GM18499 (cell line): ENCODE measurements at regions not wholly inside any gene's neighbourhood (a gene's known extent, or its start where the extent isn't known, plus 50 kb on each side); places are given as distances from the start of the nearest gene placed in this dataset.

Experiments
- ATAC-seq: cut with Tn5 transposase; IDR thresholded peaks from one replicate; pipeline ENCODE4 v1.9.1; 2021; ENCODE audit warnings: moderate number of reproducible peaks; ENCODE audit not compliant: insufficient read depth, unreplicated experiment

DNA sequence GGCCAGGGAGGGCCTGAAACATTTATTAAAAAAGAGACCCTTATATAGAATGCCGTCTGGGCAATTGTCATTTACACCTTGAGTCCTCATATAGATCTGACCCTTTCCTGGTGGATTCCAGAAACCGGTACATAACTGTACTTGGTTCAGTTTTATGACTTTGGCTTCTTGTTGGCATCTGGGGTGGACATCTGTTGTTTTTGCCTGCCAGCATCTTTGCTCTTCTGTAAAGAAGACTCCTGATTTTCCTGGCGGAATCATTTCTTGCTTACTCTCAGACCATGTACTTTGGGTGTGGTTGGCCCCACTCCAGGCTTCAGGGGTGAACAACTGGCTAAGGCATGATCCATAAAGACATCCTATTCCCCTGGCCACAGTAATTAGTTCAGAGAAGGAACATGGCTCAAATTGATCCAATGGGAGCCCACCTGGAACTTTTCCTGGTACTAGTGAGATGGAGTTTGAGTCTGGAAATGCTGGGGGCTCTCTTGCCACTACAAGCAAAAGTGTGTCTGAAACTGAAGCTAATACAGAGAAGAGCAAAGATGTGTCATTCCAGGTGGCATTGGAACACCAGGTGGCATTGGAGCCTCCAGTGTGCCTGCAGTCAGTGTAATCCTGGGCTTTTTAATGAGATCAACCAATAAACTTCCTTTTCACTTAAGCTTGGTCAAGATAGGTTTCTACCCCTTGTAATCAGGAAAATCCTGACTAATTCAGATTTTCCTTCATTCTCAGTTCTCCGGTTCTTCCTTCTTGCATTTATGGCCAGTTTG lies 332.5 kb upstream of the CAMK1G start:
- no peak for ATAC-seq

DNA sequence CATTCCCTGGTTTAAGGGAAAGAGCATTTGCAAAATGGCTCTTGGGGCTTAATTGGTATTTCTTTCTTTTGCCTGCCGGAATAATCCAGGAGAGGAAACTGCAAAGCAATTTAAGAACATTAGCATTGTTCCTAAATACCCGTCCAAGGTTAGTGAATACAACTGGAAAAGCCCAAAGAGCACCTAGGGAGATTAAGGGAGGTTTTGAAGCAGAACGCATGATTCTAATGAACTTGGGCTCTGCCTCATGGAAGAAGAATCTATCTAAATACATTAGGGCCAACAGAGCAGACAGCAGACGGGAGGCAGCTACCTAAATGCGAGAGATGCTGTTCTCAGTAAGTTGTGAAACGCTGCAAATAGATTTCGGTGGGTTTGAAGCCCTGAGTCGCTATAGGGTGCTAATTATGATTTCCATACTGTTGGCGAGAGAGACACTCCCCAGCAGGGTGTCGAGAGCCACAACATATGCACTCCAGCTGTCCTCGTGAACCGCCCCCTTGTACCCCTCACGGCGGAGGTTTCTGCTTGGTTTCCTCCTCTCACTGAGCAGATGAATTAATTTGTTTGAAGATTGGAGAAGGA lies 326.7 kb upstream of the CAMK1G start:
- ATAC-seq, result no peak

DNA sequence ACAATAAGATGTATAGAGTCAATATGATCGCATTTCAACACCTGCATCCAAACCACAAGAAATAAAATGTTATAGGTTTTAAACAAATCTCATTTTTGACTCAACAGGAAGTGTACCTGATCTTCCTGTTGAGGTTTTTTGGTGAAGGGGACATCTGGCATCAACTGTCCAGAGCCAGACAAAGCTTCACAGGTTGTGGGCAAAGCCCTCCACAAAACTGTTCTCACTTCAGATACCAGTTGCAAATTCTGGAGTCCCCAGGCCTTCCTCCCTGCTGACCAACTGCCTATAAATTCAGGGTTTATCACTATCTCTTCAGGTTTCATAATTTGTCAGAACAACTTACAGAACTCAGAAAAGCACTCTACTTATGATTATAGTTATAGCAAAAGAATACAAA lies 326.1 kb upstream of the CAMK1G start:
- no peak for ATAC-seq

DNA sequence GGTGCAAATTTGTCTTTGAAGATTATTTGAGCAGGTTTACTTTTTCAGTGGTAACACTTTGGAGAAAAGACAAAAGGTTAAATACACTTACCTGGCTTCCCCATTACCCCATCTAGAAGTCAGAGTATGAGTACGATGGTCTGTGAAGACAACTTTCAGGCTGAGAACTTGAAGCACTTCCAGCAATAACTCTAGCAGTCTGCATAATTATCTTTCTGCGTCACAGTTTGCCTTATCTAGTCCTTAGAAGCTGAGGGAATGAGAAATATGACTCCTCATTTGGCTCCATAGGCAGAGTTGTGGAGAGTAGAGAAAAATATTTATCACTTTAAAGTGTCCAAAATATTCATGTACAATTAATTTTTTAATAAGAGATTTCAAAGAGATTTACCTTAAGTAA lies 323.4 kb upstream of the CAMK1G start:
- ATAC-seq, result no peak

DNA sequence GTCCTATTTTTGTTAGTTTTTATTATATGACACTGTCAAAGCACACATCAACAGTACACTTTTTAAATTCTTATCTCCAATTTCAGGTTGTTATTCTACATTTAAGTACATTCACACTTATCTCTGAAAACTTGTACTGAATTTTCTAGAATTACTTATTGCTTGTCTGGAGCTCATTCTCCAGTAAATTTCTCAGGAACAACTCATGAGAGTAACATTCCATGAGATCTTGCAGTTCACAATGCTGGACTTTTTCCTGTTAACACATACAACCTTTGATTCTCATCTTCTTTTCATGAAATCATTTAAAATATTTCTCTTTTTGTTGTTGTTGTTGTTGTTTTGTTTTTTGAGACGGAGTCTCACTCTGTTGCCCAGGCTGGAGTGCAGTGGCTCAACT lies 320.9 kb upstream of the CAMK1G start:
- ATAC-seq, result no peak

DNA sequence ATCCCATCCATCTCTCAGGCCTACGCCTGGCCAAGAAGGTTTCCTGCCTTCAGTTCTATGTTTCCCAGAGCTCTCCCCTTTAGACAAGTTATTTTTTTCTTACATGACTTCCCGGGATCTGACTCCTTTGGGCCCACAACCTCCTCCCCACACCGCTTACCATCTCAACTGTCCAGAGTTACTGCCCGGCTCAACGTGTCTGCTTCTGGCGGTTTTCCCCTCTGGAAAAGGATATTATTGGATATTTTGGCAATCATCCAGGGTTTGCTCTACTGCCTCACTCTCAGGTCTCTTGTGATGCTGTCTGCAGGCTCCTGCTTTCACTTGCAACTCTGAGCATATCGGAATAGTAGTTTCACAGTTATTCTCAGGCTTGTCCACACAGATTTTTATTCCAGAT lies 318.2 kb upstream of the CAMK1G start:
- no peak for ATAC-seq

DNA sequence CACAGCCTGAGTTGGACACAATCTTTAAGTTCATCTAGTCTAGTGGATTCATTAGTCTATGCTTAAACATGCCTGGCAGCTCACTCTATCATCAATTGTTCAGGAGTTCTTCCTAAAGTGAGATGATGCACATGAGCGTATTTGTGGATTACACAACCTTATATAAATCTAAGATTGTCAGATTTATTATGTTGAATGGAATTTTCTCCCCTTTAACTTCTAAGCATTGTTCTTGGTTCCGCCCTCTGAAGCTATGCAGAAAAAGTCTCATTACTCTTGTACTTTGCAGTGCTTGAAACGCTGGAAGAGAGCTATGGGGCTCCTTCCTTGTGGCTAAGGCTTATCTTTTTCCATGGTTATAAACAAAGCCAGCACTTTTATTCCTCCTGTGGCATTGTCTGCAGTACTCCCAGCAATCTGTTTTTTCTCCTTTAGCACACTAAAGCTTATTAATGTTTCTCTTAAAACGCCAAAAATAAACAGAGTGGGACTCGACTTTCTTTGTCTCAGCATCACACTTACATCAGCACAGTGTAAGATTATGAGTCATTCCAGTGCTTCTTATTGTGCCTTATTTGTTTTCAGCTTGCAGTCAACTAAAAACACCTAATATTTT lies 316.8 kb upstream of the CAMK1G start:
- ATAC-seq, result no peak

DNA sequence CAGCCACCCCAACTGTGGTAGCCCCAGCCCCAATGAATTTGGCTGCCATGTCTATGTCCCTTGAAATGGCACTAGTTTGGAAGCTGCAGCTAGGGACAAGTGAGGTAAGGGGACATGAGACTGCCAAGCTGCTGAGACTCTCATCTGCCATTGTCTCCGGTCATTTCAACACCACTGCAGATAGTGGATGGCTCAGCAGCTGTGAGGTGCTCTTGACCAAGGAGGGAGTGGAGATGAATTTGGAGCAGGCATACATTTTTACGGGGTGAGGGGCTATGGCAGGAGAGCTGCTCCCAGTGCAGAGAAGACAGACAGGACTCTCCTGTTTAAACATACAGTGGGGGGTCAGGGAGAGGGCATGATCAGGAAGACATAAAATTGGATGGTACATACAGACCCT lies 315.5 kb upstream of the CAMK1G start:
- no peak for ATAC-seq

DNA sequence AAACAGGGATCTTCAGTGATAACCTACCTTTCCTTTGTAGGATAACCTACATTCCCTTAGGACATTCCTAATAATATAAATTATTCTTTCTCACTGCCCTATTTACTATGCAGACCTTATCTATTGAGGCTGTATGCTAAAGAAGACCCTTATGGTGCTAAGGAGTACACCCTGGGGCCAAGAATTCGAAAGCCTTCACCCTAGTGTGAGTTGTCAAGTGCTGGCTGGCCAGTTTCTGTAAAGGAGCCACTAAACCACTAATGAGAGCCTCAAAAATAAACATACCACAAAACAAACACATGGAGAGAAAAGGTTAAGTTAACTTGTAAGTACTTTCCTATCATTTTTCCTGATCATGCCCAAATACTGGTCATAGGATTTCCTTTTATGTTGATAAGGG lies 315.0 kb upstream of the CAMK1G start:
- no peak for ATAC-seq

DNA sequence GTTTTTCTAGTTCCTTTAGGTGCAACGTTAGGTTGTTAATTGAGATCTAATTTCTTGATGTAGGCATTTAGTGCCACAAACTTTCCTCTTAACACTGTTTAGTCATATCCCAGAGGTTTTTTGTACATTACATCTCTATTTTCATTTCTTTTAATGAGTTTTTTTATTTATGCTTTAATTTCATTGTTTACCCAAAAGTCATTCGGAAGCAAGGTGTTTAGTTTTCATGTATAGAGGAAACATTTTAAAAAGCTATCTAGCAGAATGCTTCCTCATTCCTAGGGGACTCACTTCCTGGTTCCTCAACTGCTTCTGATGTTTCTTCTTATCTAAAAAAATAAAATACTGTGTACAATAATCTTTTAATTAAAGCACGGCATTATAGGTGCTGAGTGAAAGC lies 307.2 kb upstream of the CAMK1G start:
- no peak for ATAC-seq

DNA sequence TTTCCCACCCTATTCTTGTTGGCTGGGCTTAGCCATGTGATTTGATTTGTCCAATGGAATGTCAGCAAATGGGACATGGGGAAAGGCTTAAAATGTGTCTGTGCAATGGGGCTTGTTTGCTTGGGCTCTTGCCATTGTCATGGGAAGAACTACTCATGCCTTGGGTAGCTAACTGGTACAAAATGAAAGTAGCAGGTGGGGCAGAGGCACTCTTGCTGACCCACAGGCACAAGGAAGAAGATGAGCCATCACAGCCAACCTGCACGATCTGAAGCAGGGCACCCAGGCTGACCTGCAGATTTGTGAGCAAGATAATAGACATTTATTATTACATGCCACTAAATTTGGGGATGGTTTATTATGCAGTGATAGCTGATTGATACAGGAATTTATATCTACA lies 305.9 kb upstream of the CAMK1G start:
- ATAC-seq, result no peak

DNA sequence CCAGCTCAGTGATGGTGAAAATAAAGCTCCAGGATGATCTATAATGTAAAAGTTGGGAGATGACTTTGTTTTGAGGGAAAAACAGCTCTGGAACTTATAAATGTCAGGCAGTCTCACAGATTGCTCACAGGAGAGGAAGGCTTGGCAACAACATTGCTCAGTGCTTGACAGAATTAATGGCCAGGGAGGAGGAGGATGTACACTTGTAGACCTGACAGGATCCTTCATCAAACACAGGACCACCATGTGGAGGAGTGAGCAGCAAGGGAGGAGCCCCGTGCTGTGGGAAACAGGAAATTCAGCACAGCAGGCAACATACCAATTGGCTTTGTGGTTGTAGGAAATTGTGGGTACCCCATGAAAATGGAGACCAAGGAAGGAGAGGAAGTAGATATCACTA lies 291.8 kb upstream of the CAMK1G start:
- no peak for ATAC-seq

DNA sequence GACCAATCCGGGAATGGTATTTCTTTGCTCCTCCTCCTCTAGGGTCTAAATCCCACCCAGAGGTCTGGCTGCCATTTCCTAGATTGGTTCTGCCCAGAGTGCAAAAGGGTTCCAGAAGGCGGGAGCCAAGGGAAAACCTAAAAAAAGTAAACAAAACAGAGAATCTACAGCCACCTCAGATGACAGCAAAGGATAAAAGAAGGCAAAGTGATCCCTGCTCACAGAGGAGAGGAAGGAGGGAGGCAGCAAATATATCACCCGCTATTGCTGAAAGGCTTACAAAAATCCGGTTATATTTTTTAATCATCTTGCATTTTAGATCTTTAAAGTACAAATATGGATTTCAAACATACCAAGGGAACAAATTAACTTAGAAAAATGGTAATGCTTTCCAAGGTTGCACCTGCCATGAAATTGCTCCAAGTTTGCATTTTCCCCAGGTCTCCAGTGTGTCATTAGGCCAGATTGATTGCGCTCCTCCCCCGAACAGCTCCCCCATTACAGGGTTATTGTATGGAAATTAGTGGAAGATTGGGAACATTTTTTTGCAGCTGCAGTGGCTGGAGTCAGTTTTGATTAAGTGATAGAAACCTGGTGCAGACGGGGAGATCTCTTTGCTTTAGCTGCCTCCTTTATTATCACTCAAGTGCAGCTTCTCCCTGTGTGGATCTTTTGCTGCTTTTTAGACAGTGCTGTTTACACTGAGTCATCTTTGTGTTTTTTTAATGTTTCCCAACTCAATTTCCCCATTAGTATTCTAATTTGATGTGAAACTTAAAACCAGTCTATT lies 280.5 kb upstream of the CAMK1G start:
- ATAC-seq, result no peak

DNA sequence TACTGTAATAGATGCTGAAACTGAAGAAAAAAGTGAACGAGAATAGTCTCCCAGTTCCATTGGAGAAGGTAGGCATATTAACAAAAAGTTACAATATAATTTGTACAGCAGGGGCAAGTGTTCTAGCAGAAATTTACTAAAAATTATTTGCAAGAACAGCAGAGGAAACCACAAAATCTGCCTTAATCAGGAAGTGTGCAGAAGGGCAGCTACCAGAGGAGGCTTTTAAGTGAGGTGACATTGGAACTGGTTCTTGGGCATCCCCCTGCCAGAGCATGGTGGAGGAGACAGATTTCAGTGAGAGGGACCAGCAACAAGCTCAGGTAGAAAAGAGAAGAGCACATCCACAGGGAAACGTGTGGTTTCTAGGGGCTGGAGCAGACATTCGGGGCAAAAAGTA lies 279.3 kb upstream of the CAMK1G start:
- ATAC-seq, result no peak

DNA sequence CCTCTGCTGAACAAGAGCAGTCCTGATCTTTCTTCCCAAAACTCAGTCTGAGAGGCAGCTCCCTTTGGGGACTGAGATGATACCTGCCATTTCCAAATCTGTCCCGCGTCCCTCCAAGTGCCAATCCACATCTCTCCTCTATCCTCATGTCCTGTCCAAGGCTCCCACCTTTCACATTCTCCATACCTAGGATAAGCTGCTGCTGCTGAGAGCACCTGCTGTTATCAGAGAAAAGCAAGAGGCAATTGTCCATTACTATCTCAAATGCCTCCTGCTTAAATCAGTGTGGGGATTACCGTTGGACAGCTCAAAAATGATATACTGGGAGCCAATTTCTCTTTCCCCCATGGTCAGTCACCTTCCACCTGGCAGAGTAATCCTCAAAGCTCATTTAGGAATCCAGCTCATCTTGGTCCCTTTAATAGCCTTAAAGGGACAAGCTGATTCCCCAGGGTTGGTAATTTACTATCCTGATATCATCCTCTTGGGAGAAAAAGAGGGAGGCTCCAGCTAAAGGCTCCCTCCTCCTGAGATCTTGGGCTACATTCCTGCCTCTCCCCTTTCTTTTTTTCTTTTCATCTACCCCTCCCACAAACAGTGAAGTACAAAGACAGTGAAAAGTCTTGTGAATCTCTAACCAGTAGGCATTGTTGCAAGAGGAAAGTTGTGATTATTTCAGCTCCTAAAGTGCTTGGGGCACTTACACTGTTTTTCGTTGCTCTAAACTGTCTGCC lies 278.1 kb upstream of the CAMK1G start:
- ATAC-seq, result no peak

DNA sequence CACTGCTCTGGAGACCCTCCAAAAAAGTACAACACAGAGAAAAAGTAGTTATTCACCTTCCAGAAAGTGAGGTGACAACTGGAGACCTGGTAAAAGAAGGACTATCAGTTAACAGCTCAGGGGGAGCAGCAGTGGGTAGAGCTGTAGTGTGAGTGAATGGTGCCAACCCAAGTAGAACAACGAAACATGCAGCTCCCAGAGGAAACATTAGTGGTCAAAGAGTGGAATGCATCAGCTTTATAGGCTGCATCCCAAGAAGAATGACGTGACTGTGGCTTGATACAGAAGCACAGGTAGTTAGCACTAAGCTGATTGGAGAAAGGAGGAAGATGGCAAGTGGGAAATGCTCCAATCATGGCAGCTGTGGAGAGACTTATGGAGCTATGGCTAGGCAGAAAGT lies 275.7 kb upstream of the CAMK1G start:
- no peak for ATAC-seq

DNA sequence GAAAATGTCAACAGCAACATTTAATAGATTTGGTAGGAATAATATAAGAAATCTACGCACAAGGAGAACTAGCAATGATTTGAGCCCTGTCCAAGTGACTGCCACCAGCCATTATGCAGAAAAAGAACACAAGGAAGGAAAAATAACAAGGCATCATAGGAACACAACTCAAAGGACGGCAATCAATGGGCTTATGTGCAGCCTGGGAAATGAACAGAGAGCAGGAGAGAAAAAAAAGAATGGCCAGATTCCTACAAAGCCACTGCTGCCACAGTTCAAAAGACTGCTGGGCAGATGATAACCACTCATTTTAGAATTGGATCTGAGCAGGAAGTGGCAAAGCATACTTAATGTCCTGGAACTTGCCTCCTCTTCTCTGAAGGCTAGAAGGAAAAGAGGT lies 274.3 kb upstream of the CAMK1G start:
- ATAC-seq, result no peak

DNA sequence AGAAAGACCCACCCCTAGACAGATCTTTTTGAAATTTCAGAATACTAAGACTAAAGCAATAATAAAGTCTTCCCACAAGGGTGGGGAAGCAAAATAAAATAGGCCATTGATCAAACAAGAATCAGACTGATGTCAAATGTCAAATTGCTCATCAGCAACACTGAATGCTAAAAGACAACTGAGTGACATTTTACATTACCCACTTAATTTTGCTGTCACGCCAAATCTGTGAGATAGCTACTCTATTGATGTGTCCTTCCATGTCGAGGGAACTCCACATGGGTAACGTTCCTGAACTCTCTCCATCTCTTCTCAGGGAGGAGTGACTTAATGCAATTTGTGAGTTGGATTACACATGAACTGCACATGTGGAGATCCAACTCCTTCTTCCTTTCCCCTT lies 271.7 kb upstream of the CAMK1G start:
- ATAC-seq, result no peak

DNA sequence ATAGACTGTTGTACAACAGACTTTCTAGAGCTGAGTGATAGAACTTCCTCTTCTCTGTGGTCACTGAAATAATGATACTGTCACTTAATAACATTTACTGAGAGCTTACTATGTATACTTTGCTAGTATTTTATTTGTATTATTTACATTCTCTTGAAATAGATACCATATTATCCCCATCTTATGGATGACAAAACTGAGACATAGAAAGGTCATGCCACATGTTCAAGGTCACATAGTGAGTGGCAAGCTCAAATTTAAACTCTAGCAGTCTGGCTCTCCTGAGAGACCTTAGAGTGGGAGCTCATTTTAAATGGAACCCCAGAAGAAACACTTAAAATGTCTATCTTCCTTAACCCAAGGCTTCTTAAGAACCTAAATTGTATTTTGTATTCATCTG lies 266.6 kb upstream of the CAMK1G start:
- ATAC-seq, result no peak

DNA sequence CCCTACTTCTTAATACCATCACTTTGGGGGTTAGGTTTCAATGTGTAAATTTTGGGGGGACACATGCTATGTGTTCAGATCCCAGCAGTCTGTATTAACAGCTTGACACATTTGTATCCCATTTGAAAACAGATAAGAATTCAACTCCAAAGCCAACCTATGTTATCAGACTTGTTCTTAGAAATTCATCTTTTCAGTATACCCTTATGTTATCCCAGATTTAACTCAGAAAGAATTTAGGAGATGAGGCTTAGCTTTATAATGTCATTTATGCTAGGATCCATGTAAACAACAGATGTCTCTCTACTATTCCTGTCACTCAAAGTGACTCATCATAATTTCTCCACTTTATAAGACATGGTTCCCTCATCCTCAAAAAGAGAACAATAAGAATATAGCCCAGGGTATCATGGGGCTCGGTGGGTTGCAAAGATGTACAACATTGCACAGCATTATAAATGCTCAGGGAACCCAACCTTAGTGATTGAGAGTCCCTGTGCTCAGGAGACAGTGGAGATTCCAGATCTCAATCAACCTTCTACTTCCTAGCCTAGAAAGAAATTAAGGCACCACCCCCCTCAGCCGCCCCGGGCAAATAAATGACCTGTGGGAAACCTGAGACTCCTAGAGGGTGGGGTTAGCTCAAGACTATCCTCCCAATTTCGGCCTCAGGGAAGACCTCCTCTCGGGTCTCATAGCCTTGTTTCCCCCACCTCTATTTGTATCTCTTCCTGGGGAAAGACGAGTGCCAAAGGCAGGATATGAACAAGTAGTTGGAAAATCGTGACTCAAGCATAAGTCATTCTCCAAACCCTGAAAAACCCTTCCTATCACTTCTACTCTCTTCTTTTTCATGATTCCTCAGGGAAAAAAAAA lies 265.1 kb upstream of the CAMK1G start:
- ATAC-seq, result no peak
